Body of pancreas (tissue), 4 donors: ENCODE measurements at regions not wholly inside any gene's neighbourhood (a gene's known extent, or its start where the extent isn't known, plus 50 kb on each side); places are given as distances from the start of the nearest gene placed in this dataset.

Experiments
- POLR2A ChIP-seq, 3 donors: fragments of 450-650 bp; IDR thresholded peaks; one replicate each; pipeline ENCODE4 v1.6.1; 2016; ENCODE audit warnings: antibody characterized with exemption in 3 of 3, mild to moderate bottlenecking in 2 of 3
- TF ChIP-seq, protein P1 (sequence below), 7 experiments: fragments of 450-650 bp in 4 of 7; fragments of 200-600 bp in 3 of 7; sonication (generic) in 3 of 7; IDR thresholded peaks; one replicate each; pipeline ENCODE4 v1.5.1; 2016 to 2019; ENCODE audit warnings: antibody characterized with exemption in 7 of 7

DNA sequence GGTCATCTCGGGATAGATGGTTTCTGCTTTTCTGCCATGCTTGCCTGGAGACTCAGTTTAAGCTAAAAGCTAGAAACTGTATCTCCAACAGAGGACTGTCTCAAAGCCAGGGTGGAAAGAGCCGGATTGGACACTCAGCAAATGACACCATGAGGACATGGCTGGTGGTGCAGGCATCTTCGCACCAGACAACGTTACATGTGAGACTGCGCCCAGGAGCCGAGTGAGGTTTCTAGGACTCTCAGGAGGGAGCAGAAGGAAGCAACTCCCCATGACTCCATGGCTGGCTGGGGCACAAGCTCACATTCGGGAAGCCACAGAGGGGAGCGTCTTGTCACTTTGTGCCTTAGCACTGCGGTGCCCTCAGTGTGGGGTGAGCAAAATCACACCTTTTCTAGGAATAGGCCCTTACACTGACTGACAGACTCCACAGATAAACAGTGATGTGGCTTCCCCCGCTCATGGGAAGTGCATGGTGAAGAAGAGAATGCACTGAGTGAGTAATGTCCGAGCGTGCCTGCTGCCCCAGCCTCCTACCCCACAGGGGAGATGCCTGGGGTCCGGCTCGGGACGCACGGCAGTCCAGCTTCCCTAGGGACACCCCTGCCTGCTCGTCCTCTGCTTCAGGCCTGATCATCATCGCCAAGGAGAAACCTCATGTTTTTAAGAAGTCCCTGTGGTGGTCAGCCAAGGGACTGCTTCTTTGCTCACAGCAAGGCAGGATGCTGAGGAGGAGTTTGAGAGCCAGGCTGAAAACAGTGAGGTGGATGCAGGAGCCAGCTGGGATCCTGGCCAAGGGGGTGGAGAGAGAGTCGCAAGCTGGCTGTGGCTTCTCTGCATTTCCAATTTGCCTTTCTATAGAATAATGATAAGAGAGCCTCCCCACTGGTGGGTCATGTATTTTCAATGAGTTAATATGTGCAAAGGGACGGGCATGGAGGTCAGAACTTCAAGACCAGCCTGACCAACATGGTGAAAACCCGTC lies 52.2 kb upstream of the FXYD4 start:
- TF ChIP-seq, protein P1, sequence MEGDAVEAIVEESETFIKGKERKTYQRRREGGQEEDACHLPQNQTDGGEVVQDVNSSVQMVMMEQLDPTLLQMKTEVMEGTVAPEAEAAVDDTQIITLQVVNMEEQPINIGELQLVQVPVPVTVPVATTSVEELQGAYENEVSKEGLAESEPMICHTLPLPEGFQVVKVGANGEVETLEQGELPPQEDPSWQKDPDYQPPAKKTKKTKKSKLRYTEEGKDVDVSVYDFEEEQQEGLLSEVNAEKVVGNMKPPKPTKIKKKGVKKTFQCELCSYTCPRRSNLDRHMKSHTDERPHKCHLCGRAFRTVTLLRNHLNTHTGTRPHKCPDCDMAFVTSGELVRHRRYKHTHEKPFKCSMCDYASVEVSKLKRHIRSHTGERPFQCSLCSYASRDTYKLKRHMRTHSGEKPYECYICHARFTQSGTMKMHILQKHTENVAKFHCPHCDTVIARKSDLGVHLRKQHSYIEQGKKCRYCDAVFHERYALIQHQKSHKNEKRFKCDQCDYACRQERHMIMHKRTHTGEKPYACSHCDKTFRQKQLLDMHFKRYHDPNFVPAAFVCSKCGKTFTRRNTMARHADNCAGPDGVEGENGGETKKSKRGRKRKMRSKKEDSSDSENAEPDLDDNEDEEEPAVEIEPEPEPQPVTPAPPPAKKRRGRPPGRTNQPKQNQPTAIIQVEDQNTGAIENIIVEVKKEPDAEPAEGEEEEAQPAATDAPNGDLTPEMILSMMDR (IDR thresholded peaks at IDR 0.05), result no peak
- TF ChIP-seq POLR2A (IDR thresholded peaks at IDR 0.05), result no peak
